H1 (cell line): ENCODE measurements at regions not wholly inside any gene's neighbourhood (a gene's known extent, or its start where the extent isn't known, plus 50 kb on each side); places are given as distances from the start of the nearest gene placed in this dataset.

Experiments
- CBX5 ChIP-seq: fragments of 300-800, 300-1000 bp; sonication (generic); IDR thresholded peaks from 2 replicates; pipeline ENCODE4 v1.7.1; 2016; ENCODE audit warnings: antibody characterized with exemption, low read length, low read depth
- CBX8 ChIP-seq: fragments of 300-800, 300-1000 bp; sonication (generic); IDR thresholded peaks from 2 replicates; pipeline ENCODE4 v1.7.1; 2016; ENCODE audit warnings: low read depth, low read length, borderline replicate concordance
- CEBPB ChIP-seq: IDR thresholded peaks from 2 replicates; pipeline ENCODE4 v1.6.1; 2012; ENCODE audit warnings: low read depth, low read length
- GABPA ChIP-seq: IDR thresholded peaks from 2 replicates; pipeline ENCODE4 v1.6.1; 2011; ENCODE audit warnings: mild to moderate bottlenecking, low read length, moderate library complexity, borderline replicate concordance; ENCODE audit not compliant: insufficient read depth
- KDM1A ChIP-seq: fragments of 200-600, 300-600 bp; sonication (generic); IDR thresholded peaks from 2 replicates; pipeline ENCODE4 v1.7.1; 2016; ENCODE audit warnings: mild to moderate bottlenecking, low read length, borderline replicate concordance
- PHF8 ChIP-seq: fragments of 200-600 bp; sonication (generic); conservative IDR thresholded peaks from 2 replicates; pipeline ENCODE4 v1.7.1; 2012; ENCODE audit warnings: low read depth, mild to moderate bottlenecking, inconsistent platforms, low read length, moderate library complexity
- POLR2A ChIP-seq, 2 experiments: IDR thresholded peaks; 1 replicate in 1 of 2; 2 replicates in 1 of 2; pipeline ENCODE4 v1.6.1; 2011; ENCODE audit warnings: low read depth in 2 of 2, low read length in 2 of 2, mild to moderate bottlenecking in 2 of 2; ENCODE audit errors: control extremely low read depth in 1 of 2
- SAP30 ChIP-seq: fragments of 300-600 bp; sonication (generic); IDR thresholded peaks from 2 replicates; pipeline ENCODE4 v1.7.1; 2012; ENCODE audit warnings: low read length, moderate library complexity, mild to moderate bottlenecking, inconsistent platforms; ENCODE audit not compliant: insufficient read depth, insufficient replicate concordance
- SIRT6 ChIP-seq: IDR thresholded peaks from one replicate; pipeline ENCODE4 v1.7.1; 2012; ENCODE audit warnings: low read length, inconsistent platforms
- YY1 ChIP-seq: IDR thresholded peaks from 2 replicates; pipeline ENCODE4 v1.6.1; 2011; ENCODE audit warnings: low read depth, mild to moderate bottlenecking, low read length
- TF ChIP-seq, protein P1 (sequence below): fragments of 300-600 bp; sonication (generic); IDR thresholded peaks from 2 replicates; pipeline ENCODE4 v1.7.1; 2012; ENCODE audit warnings: low read length, moderate library complexity, mild to moderate bottlenecking, inconsistent platforms; ENCODE audit not compliant: insufficient replicate concordance
- TF ChIP-seq, protein P2 (sequence below): IDR thresholded peaks from 2 replicates; pipeline ENCODE4 v1.6.1; 2011; ENCODE audit warnings: low read depth, mild to moderate bottlenecking, low read length; ENCODE audit not compliant: insufficient read depth
- TF ChIP-seq, protein P3 (sequence below): IDR thresholded peaks from 2 replicates; pipeline ENCODE4 v1.6.1; 2012; ENCODE audit warnings: inconsistent platforms

DNA sequence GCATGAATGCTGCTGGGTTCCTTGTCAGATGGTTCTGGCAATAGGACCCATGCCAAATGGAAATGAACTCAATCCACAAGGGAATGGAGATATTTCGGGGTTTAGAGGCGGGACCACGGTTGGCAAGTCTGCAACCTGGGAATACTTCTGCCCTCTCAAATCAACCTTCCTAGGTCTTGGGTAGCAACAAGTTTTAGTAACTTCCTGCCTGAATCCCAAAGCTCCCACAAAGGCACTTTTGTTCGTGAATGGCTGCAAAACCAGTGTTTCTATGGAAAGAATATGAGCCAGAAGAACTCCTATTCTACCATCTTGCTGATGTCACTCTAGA, 790.1 kb upstream of the SLC8A1 start (continued):
- TF ChIP-seq, protein P1, sequence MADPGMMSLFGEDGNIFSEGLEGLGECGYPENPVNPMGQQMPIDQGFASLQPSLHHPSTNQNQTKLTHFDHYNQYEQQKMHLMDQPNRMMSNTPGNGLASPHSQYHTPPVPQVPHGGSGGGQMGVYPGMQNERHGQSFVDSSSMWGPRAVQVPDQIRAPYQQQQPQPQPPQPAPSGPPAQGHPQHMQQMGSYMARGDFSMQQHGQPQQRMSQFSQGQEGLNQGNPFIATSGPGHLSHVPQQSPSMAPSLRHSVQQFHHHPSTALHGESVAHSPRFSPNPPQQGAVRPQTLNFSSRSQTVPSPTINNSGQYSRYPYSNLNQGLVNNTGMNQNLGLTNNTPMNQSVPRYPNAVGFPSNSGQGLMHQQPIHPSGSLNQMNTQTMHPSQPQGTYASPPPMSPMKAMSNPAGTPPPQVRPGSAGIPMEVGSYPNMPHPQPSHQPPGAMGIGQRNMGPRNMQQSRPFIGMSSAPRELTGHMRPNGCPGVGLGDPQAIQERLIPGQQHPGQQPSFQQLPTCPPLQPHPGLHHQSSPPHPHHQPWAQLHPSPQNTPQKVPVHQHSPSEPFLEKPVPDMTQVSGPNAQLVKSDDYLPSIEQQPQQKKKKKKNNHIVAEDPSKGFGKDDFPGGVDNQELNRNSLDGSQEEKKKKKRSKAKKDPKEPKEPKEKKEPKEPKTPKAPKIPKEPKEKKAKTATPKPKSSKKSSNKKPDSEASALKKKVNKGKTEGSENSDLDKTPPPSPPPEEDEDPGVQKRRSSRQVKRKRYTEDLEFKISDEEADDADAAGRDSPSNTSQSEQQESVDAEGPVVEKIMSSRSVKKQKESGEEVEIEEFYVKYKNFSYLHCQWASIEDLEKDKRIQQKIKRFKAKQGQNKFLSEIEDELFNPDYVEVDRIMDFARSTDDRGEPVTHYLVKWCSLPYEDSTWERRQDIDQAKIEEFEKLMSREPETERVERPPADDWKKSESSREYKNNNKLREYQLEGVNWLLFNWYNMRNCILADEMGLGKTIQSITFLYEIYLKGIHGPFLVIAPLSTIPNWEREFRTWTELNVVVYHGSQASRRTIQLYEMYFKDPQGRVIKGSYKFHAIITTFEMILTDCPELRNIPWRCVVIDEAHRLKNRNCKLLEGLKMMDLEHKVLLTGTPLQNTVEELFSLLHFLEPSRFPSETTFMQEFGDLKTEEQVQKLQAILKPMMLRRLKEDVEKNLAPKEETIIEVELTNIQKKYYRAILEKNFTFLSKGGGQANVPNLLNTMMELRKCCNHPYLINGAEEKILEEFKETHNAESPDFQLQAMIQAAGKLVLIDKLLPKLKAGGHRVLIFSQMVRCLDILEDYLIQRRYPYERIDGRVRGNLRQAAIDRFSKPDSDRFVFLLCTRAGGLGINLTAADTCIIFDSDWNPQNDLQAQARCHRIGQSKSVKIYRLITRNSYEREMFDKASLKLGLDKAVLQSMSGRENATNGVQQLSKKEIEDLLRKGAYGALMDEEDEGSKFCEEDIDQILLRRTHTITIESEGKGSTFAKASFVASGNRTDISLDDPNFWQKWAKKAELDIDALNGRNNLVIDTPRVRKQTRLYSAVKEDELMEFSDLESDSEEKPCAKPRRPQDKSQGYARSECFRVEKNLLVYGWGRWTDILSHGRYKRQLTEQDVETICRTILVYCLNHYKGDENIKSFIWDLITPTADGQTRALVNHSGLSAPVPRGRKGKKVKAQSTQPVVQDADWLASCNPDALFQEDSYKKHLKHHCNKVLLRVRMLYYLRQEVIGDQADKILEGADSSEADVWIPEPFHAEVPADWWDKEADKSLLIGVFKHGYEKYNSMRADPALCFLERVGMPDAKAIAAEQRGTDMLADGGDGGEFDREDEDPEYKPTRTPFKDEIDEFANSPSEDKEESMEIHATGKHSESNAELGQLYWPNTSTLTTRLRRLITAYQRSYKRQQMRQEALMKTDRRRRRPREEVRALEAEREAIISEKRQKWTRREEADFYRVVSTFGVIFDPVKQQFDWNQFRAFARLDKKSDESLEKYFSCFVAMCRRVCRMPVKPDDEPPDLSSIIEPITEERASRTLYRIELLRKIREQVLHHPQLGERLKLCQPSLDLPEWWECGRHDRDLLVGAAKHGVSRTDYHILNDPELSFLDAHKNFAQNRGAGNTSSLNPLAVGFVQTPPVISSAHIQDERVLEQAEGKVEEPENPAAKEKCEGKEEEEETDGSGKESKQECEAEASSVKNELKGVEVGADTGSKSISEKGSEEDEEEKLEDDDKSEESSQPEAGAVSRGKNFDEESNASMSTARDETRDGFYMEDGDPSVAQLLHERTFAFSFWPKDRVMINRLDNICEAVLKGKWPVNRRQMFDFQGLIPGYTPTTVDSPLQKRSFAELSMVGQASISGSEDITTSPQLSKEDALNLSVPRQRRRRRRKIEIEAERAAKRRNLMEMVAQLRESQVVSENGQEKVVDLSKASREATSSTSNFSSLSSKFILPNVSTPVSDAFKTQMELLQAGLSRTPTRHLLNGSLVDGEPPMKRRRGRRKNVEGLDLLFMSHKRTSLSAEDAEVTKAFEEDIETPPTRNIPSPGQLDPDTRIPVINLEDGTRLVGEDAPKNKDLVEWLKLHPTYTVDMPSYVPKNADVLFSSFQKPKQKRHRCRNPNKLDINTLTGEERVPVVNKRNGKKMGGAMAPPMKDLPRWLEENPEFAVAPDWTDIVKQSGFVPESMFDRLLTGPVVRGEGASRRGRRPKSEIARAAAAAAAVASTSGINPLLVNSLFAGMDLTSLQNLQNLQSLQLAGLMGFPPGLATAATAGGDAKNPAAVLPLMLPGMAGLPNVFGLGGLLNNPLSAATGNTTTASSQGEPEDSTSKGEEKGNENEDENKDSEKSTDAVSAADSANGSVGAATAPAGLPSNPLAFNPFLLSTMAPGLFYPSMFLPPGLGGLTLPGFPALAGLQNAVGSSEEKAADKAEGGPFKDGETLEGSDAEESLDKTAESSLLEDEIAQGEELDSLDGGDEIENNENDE = no peak
- no peak for TF ChIP-seq YY1
- no peak for TF ChIP-seq CBX5
- TF ChIP-seq KDM1A = no peak
- no peak for TF ChIP-seq CBX8
- TF ChIP-seq SIRT6 = no peak
- TF ChIP-seq PHF8 = no peak
- TF ChIP-seq SAP30 = no peak
- no peak for TF ChIP-seq GABPA
- TF ChIP-seq, protein P2, sequence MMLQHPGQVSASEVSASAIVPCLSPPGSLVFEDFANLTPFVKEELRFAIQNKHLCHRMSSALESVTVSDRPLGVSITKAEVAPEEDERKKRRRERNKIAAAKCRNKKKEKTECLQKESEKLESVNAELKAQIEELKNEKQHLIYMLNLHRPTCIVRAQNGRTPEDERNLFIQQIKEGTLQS = no peak
- TF ChIP-seq POLR2A (IDR thresholded peaks at IDR 0.05; ENCODE audit: control extremely low read depth in 1 of 2, low read depth in 2 of 2, low read length in 2 of 2) = no peak
- TF ChIP-seq, protein P3, sequence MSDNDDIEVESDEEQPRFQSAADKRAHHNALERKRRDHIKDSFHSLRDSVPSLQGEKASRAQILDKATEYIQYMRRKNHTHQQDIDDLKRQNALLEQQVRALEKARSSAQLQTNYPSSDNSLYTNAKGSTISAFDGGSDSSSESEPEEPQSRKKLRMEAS = no peak
- no peak for TF ChIP-seq CEBPB
